22Rv1 (cell line): ENCODE measurements at regions not wholly inside any gene's neighbourhood (a gene's known extent, or its start where the extent isn't known, plus 50 kb on each side); places are given as distances from the start of the nearest gene placed in this dataset.

Source experiments
- H3K27ac ChIP-seq: fragments of 450-650 bp; 2 replicates; pipeline ENCODE4 v1.5.1; 2017
- ZFX ChIP-seq: fragments of 450-650 bp; IDR thresholded peaks from 2 replicates; pipeline ENCODE4 v1.6.1; 2017; ENCODE audit warnings: antibody characterized with exemption, borderline replicate concordance
- TF ChIP-seq, protein P1 (sequence below): fragments of 450-650 bp; IDR thresholded peaks from 2 replicates; pipeline ENCODE4 v1.5.1; 2017; ENCODE audit warnings: mild to moderate bottlenecking

DNA sequence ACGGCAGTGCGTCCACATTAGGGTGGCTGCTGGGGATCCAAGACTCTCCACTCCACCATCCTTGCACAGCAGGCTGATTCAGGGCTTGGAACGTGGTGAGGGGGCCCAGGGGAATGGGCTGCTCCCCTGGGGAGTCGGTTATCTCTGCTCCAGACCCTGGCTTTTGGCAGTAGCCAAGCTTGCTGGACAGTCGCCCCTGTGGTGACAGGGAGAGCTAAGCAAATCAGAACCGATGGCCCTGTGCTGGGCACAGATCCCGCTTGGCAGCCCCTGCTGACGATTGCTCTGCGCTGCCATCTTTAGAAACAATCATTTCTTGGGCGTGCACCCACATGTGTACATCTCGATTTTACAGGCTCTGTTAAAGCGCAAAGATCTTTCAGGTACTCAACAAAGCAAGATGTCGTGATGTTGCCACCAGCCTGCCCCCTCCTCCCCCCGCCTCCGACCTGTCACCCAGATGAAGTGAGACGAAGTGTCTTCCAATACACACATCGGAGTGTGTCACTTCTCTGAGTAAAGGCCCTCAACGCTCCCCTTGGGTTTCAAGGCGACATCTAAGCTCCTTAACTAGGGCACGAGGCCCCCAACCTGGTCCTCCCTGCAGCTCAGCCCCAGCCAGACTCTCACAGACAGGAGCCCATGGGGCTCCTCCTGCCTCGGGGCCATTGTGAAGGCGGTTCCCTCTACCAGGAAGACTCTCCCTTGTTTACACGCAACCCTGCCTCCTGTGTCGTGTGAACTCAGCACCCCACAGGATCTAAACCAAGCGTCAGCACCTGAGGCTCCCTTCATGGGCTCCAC, 55.6 kb downstream of the PITPNM2 start:
- TF ChIP-seq, protein P1, sequence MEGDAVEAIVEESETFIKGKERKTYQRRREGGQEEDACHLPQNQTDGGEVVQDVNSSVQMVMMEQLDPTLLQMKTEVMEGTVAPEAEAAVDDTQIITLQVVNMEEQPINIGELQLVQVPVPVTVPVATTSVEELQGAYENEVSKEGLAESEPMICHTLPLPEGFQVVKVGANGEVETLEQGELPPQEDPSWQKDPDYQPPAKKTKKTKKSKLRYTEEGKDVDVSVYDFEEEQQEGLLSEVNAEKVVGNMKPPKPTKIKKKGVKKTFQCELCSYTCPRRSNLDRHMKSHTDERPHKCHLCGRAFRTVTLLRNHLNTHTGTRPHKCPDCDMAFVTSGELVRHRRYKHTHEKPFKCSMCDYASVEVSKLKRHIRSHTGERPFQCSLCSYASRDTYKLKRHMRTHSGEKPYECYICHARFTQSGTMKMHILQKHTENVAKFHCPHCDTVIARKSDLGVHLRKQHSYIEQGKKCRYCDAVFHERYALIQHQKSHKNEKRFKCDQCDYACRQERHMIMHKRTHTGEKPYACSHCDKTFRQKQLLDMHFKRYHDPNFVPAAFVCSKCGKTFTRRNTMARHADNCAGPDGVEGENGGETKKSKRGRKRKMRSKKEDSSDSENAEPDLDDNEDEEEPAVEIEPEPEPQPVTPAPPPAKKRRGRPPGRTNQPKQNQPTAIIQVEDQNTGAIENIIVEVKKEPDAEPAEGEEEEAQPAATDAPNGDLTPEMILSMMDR = no peak
- no peak for TF ChIP-seq ZFX
- peak overlapping the region; percentile 25; the same call in 1 of the 2 replicates for H3K27ac ChIP-seq

DNA sequence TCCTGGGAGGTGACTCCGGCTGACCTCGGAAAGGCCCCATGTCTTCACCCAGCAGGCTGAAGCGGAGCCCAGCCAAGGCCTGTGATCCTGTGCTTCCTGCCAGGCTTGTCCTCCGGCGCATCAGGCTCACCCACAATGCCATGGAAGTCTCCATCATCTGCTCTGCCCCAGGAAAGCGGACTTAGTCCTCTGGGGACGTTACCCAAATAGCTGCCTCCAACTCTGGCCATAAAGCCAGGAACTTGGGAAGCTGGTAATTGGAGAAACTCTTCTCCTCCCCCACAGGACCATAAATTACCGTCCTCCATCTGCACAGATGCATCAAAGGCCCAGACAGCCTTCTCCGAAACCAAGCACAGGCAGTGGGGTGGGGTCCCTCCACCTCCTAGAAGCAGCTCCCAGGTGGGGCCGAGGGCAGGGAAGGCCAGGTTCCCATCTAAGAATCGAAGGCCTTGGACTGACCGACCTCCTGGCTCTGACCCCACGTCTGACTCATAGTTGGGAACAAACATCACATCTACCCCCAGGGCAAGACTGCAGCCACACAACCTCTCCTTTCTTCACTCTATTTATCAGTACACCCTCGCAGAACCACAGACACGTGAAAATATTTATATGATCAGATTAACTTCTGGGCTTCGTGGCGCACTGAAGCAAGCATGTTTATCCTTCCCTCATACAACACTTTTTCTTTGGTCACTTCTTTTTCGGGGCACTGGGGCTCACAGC, 56.4 kb downstream of the PITPNM2 start:
- peak overlapping the region; percentile 25 for H3K27ac ChIP-seq
- TF ChIP-seq ZFX = no peak
- TF ChIP-seq, protein P1 = no peak

DNA sequence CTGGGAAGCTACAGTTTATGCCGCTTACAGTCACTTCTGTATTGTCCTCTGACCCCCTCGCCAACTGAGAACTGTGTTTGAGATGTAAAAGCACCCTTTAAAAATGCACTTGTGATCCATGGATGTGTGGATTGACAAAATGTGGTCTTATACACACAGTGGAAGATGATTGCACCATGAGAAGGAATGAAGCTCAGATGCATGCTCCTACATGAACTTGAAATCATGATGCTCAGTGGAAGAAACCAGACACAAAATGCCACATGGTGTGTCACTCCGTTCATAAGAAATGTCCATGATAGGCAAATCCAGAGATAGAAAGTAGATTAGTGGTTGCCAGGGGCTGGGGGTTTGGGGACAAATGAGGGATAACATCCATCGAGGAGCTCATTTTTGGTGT, 58.0 kb downstream of the PITPNM2 start:
- H3K27ac ChIP-seq = no peak overlapping the region
- TF ChIP-seq, protein P1 = no peak
- TF ChIP-seq ZFX = no peak

DNA sequence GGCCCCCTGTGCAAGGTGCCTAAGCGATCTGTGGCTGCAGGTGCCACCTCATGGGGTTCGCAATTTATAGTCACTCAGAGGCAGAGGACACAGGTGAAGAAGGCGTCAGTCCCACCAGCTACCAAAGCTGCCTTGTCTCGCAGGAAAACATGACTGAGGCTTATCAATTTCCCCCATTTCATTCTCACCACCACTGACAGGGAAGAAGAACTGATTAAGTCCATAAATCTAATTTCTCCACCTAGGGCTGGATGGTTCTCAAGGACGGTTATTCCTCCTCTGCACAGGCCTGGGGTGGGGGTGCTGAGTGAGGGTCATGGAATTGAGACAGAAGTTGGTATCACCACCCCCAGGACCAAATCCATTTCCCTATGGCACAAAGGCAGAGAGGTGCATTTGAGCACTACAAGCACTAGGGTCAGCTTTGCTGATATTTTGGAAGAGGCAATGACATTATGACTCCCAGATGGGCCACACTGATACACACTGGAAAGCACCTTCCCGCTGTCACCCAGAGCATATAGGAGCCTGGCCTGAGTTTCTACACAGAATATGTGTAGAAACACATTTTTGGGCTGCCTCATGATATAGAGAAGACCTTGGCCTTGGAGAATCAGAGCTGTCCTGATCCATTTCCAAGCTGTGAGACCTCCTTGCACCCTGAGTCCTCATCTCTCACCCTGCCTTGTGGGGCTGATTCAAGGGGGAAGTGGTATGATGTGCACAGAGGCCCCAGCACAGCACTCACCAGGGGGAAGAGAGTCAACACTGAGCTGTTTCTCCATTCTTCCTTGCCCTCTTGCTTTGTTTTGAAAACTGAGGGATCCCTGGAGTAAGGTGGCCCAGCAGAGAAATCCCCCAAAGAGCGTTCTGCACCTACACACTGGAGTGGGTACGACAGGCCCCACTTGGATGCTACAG, 59.4 kb downstream of the PITPNM2 start:
- H3K27ac ChIP-seq = no peak overlapping the region
- TF ChIP-seq ZFX = no peak
- TF ChIP-seq, protein P1 = no peak

DNA sequence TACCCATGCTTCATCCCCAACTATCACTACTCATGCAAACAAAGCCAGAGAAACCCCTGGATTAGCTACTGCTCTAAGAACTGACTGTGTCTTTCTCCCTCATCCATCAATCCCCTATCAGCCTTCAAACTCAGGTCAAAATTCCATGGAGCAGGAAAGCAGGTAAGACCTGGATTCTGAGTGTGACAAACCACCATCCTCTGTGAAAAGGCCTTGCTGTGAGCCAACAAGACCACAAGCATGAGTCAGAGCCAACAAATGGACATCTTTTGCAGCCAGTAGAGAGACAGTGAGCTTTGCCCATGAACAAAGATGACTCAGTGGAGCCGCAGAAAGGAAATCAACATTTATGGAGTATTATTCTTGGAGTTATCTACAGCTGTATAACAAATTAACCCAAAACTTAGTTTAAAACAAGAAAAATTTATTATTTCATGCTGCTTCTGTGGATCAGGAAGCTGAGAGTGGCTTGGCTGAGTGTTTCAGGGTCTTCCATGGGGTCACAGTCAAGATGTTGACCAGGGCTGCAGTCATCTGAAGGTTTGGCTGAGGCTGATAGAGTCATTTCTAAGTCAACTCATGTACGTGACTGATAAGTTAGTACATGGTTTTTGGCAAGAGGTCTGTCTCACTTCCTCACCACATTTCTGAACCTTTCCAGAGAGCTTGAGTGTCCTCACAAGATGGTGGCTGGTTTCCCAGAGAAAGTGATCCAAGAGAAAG, 61.1 kb downstream of the PITPNM2 start:
- H3K27ac ChIP-seq = no peak overlapping the region
- TF ChIP-seq, protein P1 = no peak
- no peak for TF ChIP-seq ZFX

DNA sequence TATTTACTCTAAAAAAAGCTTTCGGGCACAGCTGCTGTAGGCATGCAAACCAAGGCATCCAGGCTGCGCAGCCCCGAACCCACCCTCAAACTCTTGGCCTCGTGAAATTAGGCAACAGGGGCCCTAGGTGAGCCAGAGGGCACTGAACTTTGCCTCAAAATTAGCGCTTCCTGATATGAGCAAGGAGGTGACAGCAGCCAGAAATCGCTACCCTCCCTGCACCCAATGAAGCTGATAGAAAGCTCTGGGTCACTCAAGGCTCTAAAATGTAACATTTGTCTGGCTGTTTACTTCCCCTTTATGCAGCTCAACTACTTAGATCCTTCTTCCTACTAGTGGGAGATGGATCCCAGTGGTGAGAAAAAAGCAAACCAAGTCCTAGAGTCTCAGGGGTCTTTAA, 61.8 kb downstream of the PITPNM2 start:
- H3K27ac ChIP-seq = no peak overlapping the region
- TF ChIP-seq, protein P1 = no peak
